GM12878 (cell line): ENCODE measurements at regions not wholly inside any gene's neighbourhood (a gene's known extent, or its start where the extent isn't known, plus 50 kb on each side); places are given as distances from the start of the nearest gene placed in this dataset.

Source experiments
- ATAC-seq: fragments of 200-7000 bp; cut with Tn5 transposase; 3 replicates; pipeline ENCODE4 v1.9.1; 2020; ENCODE audit warnings: mild to moderate bottlenecking, moderate library complexity
- BruUV-seq: library from RNA; stranded (reverse); fragments of 400-500 nt; replicated peaks from 2 replicates; lab custom pipeline; 2021; lab: Mats Ljungman, UMichigan
- CTCF ChIA-PET: fragments of 300-600 bp; sonication (Branson Sonifier 250); formaldehyde crosslinking; extraction: SDS; loops from one replicate; lab custom pipeline; 2021; ENCODE audit warnings: inconsistent platforms; lab: Yijun Ruan, JAX
- POLR2A ChIA-PET: fragments of 350-600 bp; formaldehyde crosslinking; extraction: SDS; loops from one replicate; lab custom pipeline; 2021; ENCODE audit warnings: inconsistent platforms; lab: Charles Lee
- RAD21 ChIA-PET: fragments of 300-600 bp; sonication (Branson Sonifier 250); formaldehyde crosslinking; loops from one replicate; lab custom pipeline; 2023; ENCODE audit warnings: antibody characterized with exemption; ENCODE audit not compliant: unreplicated experiment; lab: Charles Lee
- SMC1A ChIA-PET: fragments of 300-600 bp; sonication (Branson Sonifier 250); formaldehyde crosslinking; loops from one replicate; lab custom pipeline; 2023; ENCODE audit not compliant: unreplicated experiment, uncharacterized antibody; lab: Charles Lee
- DNase-seq: peaks from one replicate; pipeline ENCODE4 v3.0.0-alpha.2; 2011; ENCODE audit warnings: low read depth, low spot score
- FAIRE-seq: peaks from 3 replicates; lab custom pipeline; 2011; peaks lifted over from hg19 to GRCh38; lab: Jason Lieb, UNC
- H2AFZ ChIP-seq: 2 replicates; pipeline ENCODE4 v1.6.0; 2011; ENCODE audit warnings: low read depth, low read length, control low read depth; ENCODE audit not compliant: control insufficient read depth
- H3K27ac ChIP-seq: 2 replicates; pipeline ENCODE4 v1.5.1; 2011; ENCODE audit warnings: control low read depth; ENCODE audit not compliant: control insufficient read depth, insufficient read depth
- H3K27me3 ChIP-seq, 2 experiments: replicated peaks in 1 of 2; 2 replicates each; pipeline versions ENCODE4 v1.6.0 to v1.6.1; 2011; ENCODE audit warnings: low read length in 1 of 2; ENCODE audit not compliant: control insufficient read depth in 2 of 2, insufficient read depth in 2 of 2
- H3K36me3 ChIP-seq, 2 experiments: 2 replicates each; pipeline ENCODE4 v1.5.1; 2011; ENCODE audit warnings: low read length in 1 of 2; ENCODE audit not compliant: control insufficient read depth in 2 of 2, insufficient read depth in 2 of 2
- H3K4me1 ChIP-seq: 2 replicates; pipeline ENCODE4 v1.6.1; 2011; ENCODE audit warnings: mild to moderate bottlenecking, low read length, moderate library complexity, mixed read lengths; ENCODE audit not compliant: control insufficient read depth, insufficient read depth
- H3K4me2 ChIP-seq: 2 replicates; pipeline ENCODE4 v1.6.0; 2011; ENCODE audit warnings: control low read depth; ENCODE audit not compliant: control insufficient read depth, insufficient read depth
- H3K4me3 ChIP-seq: fragments of 200-600 bp; sonication (generic); 2 replicates; pipeline ENCODE4 v1.5.1; 2016
- H3K79me2 ChIP-seq: 2 replicates; pipeline ENCODE4 v1.6.0; 2011; ENCODE audit warnings: low read length; ENCODE audit not compliant: control insufficient read depth, insufficient read depth
- H3K9ac ChIP-seq: 2 replicates; pipeline ENCODE4 v1.8.0; 2011; ENCODE audit warnings: low read length, control low read depth, mixed read lengths; ENCODE audit not compliant: control insufficient read depth, insufficient read depth
- H3K9me3 ChIP-seq: replicated peaks from 3 replicates; pipeline ENCODE4 v1.5.1; 2011; ENCODE audit warnings: mild to moderate bottlenecking, low read length; ENCODE audit not compliant: control insufficient read depth, insufficient read depth
- H4K20me1 ChIP-seq: 2 replicates; pipeline ENCODE4 v1.6.0; 2011; ENCODE audit not compliant: control insufficient read depth, insufficient read depth
- ATF7 ChIP-seq: fragments of 450-650 bp; IDR thresholded peaks from 2 replicates; pipeline ENCODE4 v1.6.1; 2016; ENCODE audit warnings: low read depth, mild to moderate bottlenecking
- BACH1 ChIP-seq: fragments of 450-650 bp; IDR thresholded peaks from 2 replicates; pipeline ENCODE4 v1.6.1; 2017; ENCODE audit warnings: mild to moderate bottlenecking, borderline replicate concordance
- FOXM1 ChIP-seq: IDR thresholded peaks from 2 replicates; pipeline ENCODE4 v1.6.1; 2012; ENCODE audit warnings: low read depth, mild to moderate bottlenecking, inconsistent platforms, low read length, moderate library complexity
- GATAD2B ChIP-seq: fragments of 450-650 bp; conservative IDR thresholded peaks from 2 replicates; pipeline ENCODE4 v1.6.1; 2017; ENCODE audit warnings: low read depth, mild to moderate bottlenecking, moderate library complexity
- HCFC1 ChIP-seq: fragments of 150-350 bp; IDR thresholded peaks from 2 replicates; pipeline ENCODE4 v1.6.1; 2014; ENCODE audit warnings: low read length
- HDAC6 ChIP-seq: fragments of 200-600 bp; sonication (generic); IDR thresholded peaks from one replicate; pipeline ENCODE4 v1.8.0; 2017; ENCODE audit warnings: antibody characterized with exemption; ENCODE audit not compliant: unreplicated experiment
- IRF4 ChIP-seq: IDR thresholded peaks from 2 replicates; pipeline ENCODE4 v1.6.1; 2011; ENCODE audit warnings: low read depth, low read length
- MXI1 ChIP-seq: fragments of 150-350 bp; IDR thresholded peaks from 2 replicates; pipeline ENCODE4 v1.6.1; 2011; ENCODE audit warnings: low read depth, mild to moderate bottlenecking, inconsistent platforms, low read length, improper control_type of control experiment
- NR2C2 ChIP-seq: IDR thresholded peaks from 2 replicates; pipeline ENCODE4 v1.6.1; 2011; ENCODE audit warnings: borderline replicate concordance, low read depth; ENCODE audit not compliant: control insufficient read depth, insufficient read length
- PML ChIP-seq: IDR thresholded peaks from 2 replicates; pipeline ENCODE4 v1.6.1; 2012; ENCODE audit warnings: low read length, inconsistent platforms
- RAD51 ChIP-seq: fragments of 450-650 bp; IDR thresholded peaks from 2 replicates; pipeline ENCODE4 v1.6.1; 2016; ENCODE audit warnings: moderate library complexity, mild to moderate bottlenecking, inconsistent platforms
- ZBTB40 ChIP-seq: fragments of 450-650 bp; IDR thresholded peaks from 2 replicates; pipeline ENCODE4 v1.6.1; 2016; ENCODE audit warnings: mild to moderate bottlenecking, moderate library complexity, borderline replicate concordance
- ZSCAN29 ChIP-seq: fragments of 450-650 bp; IDR thresholded peaks from 2 replicates; pipeline ENCODE4 v1.6.1; 2017; ENCODE audit warnings: mild to moderate bottlenecking, moderate library complexity
- WGBS: methylation state at CpG from one replicate; pipeline ENCODE4 v1.1.6; 2016; ENCODE audit warnings: low lambda C conversion rate; ENCODE audit not compliant: insufficient replicate concordance, insufficient coverage; ENCODE audit errors: missing lambda C conversion rate; 5-methylcytosine and 5-hydroxymethylcytosine counted together
- in situ Hi-C: fragments of 300-500 bp; cut with MboI; formaldehyde crosslinking; loops from 9 replicates; pipeline ENCODE4 v1.14.3; 2018; ENCODE audit warnings: mixed read lengths
- intact Hi-C: fragments of 100-400 bp; cut with micrococcal nuclease; formaldehyde crosslinking; loops from one replicate; pipeline ENCODE4 v1.14.2; 2022; ENCODE audit not compliant: unreplicated experiment

- no TSS peak for BruUV-seq
- DNase-seq (no peak), ATAC-seq (no peak), FAIRE-seq (no peak)
- H3K4me3 ChIP-seq: no peak overlapping the region
- no peaks in the 10 kb centered on the region for H3K36me3 ChIP-seq
- H3K27me3 ChIP-seq: no peaks in the 10 kb centered on the region
- intact Hi-C loops (no loop called here), in situ Hi-C loops (no loop called here)
- H2AFZ ChIP-seq: no peak overlapping the region
- H3K27ac ChIP-seq: no peak overlapping the region
- H3K4me1 ChIP-seq: no peaks in the 10 kb centered on the region
- TF ChIP-seq PML: no peak
- no peak for TF ChIP-seq HDAC6
- TF ChIP-seq FOXM1: no peak
- no peak for TF ChIP-seq ZSCAN29
- no peak for TF ChIP-seq ATF7
- no peak for TF ChIP-seq BACH1
- no peak for TF ChIP-seq NR2C2
- TF ChIP-seq IRF4: no peak
- no peak for TF ChIP-seq ZBTB40
- no peak for TF ChIP-seq RAD51
- no peak for TF ChIP-seq GATAD2B
- no peak for TF ChIP-seq MXI1
- TF ChIP-seq HCFC1: no peak
- no peaks in the 10 kb centered on the region for H3K79me2 ChIP-seq
- WGBS: 1% methylated on average over 4 of the region's 4 CpGs
- no peaks in the 10 kb centered on the region for H3K9me3 ChIP-seq
- no peaks in the 10 kb centered on the region for H4K20me1 ChIP-seq
- SMC1A ChIA-PET: no interaction called here
- CTCF ChIA-PET: no interaction called here
- H3K9ac ChIP-seq: no peak overlapping the region
- RAD21 ChIA-PET: no interaction called here
- H3K4me2 ChIP-seq: no peak overlapping the region
- POLR2A ChIA-PET: no interaction called here
These were observed 481.6 kb downstream of the BTBD3 start for GRCh38 chr20:12399110-12399836.
